ENCODE measurements at regions not wholly inside any gene's neighbourhood (a gene's known extent, or its start where the extent isn't known, plus 50 kb on each side); places are given as distances from the start of the nearest gene placed in this dataset.

GRCh38 chr7:101743995-101744360, 73.4 kb upstream of the CUX1 start:
- TF ChIP-seq POLR2A (IDR thresholded peaks at IDR 0.05; ENCODE audit: low read length) (no peak), GATA1 (IDR thresholded peaks at IDR 0.05; ENCODE audit: low read depth, low read length) (no peak)
